ENCODE measurements at regions not wholly inside any gene's neighbourhood (a gene's known extent, or its start where the extent isn't known, plus 50 kb on each side); places are given as distances from the start of the nearest gene placed in this dataset.
A peak's percentile ranks its signal among the peaks of the same experiment; 100 is the strongest.
"Not testable (repeated sequence)": the region's sequence is repeated elsewhere in the genome, so short reads cannot be mapped to it uniquely, and the experiment has no call there.

GRCh38 chr13:59352600-59352999, 811.1 kb downstream of the DIAPH3 start:
- no peak for DNase-seq (ENCODE audit: low spot score)

GRCh38 chr13:59354665-59355369, 808.9 kb downstream of the DIAPH3 start:
- DNase-seq (ENCODE audit: low spot score), result no peak

GRCh38 chr13:59356607-59357006, 807.1 kb downstream of the DIAPH3 start:
- DNase-seq (ENCODE audit: low spot score), result peak; percentile 77

- no peak for DNase-seq (ENCODE audit: low spot score)
Observed at GRCh38 chr13:59358014-59358413, 805.7 kb downstream of the DIAPH3 start.

DNA sequence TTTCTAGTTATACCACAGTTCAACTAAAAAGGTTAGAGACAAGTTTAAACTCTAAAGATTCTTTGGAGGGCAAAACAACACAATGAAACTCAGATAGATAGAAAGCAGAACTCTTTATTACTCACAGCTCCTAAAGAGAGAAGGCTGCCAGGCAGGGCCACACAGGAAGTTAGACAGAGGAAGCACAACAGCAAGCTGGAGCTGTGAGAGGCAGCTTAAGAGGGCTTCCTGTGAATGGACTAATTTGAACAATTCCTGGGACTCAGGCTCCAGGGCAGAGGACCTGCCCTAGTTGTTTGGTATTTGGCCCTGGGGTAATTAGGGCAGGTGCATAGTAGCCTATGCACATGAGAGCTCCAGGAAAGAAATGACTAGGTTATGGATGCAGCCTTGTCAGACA, 803.6 kb downstream of the DIAPH3 start:
- no peak for DNase-seq (ENCODE audit: low spot score)

GRCh38 chr13:59360916-59361315, 802.8 kb downstream of the DIAPH3 start:
- no peak for DNase-seq (ENCODE audit: low spot score)

DNA sequence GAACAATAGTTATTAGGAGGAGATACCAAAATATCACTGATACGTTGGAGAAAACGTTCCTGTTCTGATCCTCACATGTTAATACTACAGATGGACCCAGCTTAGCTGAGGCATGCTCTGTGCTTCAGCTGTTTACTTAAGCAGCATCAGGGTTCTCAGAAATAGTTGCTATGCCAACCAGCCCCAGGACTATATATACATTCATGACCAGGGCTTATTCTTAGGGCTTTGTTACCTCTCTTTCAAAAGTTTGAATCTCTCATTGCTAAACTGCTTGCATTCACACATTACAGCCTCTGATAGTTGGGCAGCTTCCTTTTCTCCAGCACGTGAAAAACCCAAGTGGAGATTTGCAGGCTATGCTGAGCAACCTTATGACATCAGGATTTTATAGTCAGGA, 800.4 kb downstream of the DIAPH3 start:
- no peak for DNase-seq (ENCODE audit: low spot score)

DNA sequence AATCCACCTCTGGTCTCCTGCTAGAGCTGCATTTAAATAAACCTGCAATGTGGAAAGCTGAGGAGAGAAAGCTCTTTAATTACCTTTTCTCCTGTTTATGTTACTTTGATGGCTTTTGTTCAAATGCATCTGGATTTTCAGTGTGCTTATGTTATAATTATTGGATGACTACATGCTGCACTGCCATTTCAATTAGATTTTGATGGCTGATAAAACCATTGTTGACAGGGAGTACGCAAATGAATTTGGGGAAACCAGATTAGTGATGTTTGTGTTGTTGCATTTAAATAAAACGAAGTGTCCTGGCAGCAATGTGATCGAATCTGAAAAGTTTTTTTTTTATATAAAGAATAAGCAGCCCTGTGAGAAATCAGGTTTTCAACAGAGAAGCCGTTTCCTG, 799.8 kb downstream of the DIAPH3 start:
- DNase-seq (ENCODE audit: low spot score), result no peak

DNA sequence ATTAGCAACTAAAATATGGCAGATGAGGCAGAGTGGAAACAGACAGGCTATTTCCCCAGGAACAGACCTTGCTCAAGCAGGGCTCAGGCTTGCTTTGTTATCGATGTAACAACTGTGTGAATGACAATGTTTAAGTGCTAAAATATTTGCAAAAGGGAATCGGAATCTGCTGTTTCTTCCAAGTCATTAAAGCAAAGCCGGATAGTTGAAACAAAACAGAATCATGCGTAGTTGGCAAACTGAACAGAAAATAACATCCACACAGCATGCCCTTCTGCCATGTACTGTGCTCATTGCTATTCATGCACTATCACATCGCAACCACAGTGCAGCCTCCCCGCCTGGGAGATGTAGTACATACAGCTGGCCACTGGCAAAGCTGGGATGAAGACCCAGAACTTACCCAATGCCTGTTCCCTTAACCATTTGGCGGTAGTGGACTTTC, 799.1 kb downstream of the DIAPH3 start:
- no peak for DNase-seq (ENCODE audit: low spot score)

DNA sequence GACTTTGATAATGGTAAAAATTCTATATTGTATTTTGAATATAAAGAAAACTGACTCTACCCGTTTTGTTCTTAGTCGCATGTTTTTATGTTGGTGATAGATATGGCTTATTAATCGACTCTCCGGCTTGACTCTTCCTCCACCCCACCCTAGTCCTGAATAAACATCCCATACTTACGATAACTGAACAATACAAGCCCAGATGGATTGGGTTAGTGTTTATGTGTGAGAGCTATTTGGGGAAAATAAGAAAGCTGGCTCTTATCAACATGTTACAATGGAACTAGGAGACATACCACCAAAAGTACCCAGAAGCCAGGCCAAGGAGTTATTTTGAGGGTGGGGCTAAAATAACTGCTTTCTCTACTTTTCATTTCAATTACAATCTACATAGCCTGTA, 796.3 kb downstream of the DIAPH3 start:
- DNase-seq (ENCODE audit: low spot score), result no peak

DNA sequence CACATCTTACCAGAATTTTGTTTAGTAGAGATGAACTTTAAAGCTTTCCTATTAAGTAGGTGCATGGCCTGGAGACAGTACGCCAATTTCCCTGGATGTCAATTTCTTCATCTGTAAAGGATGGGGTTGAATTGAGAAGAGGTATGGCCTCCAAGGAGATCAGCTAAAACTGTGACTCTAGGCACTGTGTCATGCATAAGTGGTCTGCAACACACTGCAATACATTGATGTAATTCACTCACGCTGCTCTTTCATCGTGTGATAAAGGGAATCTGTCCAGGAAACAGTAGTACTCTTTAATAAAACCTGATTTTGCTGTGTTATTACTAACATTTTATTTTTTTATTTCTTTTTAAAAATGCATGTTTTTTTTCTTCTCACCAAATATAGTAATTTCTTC, 795.8 kb downstream of the DIAPH3 start:
- DNase-seq (ENCODE audit: low spot score), result no peak

DNA sequence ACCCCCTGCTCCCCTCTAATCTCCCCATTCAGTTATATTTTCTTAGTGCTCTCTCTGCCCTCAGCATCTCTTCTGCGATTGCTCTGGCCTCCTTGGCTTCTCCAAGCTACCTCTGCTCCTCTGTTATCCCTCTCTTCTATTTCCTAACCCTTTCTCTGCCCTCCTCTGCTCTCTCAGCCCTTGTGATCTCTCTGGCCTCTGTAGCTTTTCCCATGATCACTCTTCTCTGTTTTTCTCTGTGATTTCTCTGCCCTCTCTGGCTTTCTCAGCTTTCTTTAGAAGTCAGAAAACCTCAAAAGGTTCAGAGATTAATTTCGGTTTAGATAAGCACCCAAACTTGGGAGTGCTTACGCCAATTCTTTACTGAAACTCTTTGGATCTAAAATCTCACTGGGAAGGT, 795.0 kb downstream of the DIAPH3 start:
- no peak for DNase-seq (ENCODE audit: low spot score)

DNA sequence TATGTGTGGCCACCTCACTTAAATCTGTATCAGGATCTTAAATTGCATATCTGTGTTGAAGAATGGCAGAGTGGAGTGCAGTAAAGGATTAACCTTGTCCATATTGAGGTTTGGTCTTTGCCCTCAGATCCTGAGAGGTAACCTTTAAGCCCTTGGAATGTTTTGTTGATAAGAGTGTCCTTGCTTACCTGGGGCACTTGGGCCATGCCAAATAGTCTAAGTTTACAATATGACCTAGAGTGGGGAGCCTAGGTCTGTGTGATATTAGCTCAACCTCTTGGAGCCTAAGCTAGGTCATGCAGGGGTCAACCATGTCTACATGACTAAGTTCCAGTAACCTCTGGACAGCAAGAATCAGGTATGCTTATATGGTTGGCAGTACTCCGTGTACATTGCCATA, 792.5 kb downstream of the DIAPH3 start:
- no peak for DNase-seq (ENCODE audit: low spot score)

GRCh38 chr13:59373341-59373740, 790.4 kb downstream of the DIAPH3 start:
- no peak for DNase-seq (ENCODE audit: low spot score)

- no peak for DNase-seq (ENCODE audit: low spot score)
Observed at GRCh38 chr13:59374691-59375090, 789.0 kb downstream of the DIAPH3 start.

DNA sequence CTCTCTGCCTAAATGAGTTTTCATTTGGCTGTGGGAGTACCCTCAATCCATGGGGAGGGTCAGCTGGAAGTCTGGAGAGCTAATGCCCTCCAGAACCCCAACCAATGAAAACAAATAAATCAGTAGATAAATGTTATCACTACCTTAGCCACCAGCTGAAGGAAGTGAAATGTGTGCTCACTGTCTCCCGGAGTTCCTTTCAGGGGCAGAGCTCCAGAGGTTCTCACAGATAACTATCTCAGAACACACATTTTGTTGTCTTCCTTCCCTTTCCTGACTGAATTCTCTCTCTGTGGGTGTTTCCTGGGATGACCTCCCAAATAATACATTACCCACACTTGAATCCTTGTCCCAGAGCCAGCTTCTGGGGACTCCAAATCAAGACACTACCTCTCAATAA, 779.6 kb downstream of the DIAPH3 start:
- no peak for DNase-seq (ENCODE audit: low spot score)

DNA sequence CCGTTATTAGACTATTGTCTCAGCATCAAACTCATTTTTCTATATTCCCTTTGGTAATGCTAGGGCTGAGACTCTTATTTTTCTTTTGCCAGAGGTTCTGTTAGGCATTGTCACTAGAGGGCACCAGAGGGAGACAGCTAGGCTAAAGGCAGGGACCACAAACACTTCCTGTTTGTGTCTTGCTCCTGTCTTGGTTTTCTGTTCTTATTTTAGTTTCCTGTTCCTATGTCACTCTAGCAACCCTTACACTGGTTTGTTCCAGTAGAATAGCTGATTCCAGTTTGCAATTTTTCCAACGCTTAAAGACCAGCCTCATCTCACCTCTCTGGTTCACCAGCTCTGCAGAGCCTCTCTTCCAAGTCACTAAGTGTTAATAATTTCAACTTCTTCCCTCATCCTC, 772.0 kb downstream of the DIAPH3 start:
- no peak for DNase-seq (ENCODE audit: low spot score)

DNA sequence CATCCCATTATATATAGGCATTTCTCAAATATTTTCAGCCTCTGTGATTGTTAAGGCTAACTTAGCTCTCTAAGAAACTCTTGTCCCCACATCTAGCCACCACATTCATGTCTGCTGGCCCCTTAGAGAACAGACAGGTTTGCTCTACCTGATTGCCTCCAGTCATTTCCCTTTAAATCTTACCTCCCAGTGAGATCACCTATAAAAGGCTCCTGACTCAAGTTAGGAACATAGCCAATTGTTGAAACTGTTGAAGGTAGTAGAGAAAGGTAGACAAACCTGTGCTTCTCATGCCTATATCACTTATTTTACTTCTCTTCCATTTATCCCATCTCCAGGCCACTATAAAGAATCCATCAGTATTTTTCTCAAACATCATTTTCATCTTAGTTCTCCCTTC, 771.4 kb downstream of the DIAPH3 start:
- no peak for DNase-seq (ENCODE audit: low spot score)

DNA sequence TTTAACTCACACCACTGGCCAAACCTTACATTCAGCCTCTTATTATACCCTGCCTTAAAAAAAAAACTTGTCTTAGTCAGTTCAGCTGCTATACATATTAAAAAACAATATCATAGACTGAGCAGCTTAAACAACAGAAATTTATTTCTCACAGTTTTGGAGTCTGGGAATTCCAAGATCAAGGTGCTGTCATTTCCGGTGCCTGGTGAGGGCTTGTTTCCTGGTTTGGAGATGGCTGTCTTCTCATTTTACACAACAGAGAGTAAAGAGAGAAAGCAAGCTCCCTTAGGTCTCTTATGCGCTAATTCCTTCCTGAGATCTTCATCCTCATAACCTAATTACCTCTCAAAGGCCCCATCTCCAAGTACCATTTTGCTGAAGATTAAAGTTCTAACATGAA, 769.2 kb downstream of the DIAPH3 start:
- no peak for DNase-seq (ENCODE audit: low spot score)

- DNase-seq (ENCODE audit: low spot score), result no peak
Observed at GRCh38 chr13:59398127-59398526, 765.6 kb downstream of the DIAPH3 start.

DNA sequence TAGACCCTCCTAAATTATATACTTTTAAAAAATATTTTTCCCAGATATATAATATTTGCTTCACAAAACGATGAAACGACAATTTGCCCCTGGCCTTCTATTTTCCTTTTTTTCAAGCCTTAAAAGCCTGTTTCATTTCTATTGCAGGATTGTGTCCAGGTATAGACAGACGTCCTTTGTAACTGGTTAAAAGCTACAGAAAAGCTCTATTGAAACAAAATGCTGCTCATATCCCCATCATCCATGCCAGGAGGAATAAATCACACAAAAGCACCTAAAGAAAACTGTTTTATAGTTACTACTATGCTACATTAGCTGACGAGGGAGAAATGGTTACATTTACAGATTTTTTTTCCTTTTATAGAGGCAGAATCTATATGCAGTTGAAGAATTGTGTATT, 765.1 kb downstream of the DIAPH3 start:
- DNase-seq (ENCODE audit: low spot score), result no peak

GRCh38 chr13:59399513-59399912, 764.2 kb downstream of the DIAPH3 start:
- no peak for DNase-seq (ENCODE audit: low spot score)

DNA sequence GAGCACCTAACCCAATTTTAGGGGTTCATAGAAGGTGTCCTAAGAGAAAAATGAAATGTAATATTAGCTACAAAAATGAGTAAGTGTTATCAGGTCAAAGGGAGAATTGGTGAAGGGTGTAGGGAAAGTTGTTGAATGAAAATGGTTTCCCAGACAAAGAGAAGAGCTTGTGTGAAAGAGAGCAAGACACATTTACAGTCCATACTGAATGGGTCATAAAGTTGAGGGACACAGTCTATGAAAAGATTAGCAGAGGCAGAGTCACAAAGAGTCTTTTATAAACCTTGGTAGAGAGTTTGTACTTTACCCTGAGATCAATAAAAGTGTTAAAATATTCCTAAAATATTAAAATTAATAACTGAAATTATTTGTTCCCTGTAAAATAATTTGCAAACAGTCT, 759.4 kb downstream of the DIAPH3 start:
- DNase-seq (ENCODE audit: low spot score), result no peak

DNA sequence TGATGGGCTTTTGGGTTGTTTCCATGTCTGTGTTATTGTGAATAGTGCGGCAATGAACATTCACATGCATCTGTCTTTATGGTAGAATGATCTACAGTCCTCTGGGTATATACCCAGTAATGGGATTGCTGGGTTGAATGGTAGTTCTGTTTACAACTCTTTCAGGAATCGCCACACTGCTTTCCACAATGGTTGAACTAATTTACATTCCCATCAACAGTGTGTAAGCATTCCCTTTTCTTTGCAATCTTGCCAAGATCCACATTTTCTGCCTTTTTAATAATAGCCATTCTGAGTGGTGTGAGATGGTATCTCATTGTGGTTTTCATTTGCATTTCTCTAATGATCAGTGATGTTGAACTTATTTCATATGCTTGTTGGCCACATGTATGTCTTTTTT, 756.5 kb downstream of the DIAPH3 start:
- not testable (repeated sequence) for DNase-seq (ENCODE audit: low spot score)

- DNase-seq (ENCODE audit: low spot score), result no peak
Observed at GRCh38 chr13:59408738-59409137, 755.0 kb downstream of the DIAPH3 start.

All from left forelimb (tissue), 1 donor.